HG02870 (cell line): ENCODE measurements at regions not wholly inside any gene's neighbourhood (a gene's known extent, or its start where the extent isn't known, plus 50 kb on each side); places are given as distances from the start of the nearest gene placed in this dataset.
"Not testable (repeated sequence)": the region's sequence is repeated elsewhere in the genome, so short reads cannot be mapped to it uniquely, and the experiment has no call there.

ENCODE experiments used
- ATAC-seq: cut with Tn5 transposase; IDR thresholded peaks from one replicate; pipeline ENCODE4 v1.9.1; 2021; ENCODE audit warnings: mild to moderate bottlenecking, moderate library complexity; ENCODE audit not compliant: unreplicated experiment

DNA sequence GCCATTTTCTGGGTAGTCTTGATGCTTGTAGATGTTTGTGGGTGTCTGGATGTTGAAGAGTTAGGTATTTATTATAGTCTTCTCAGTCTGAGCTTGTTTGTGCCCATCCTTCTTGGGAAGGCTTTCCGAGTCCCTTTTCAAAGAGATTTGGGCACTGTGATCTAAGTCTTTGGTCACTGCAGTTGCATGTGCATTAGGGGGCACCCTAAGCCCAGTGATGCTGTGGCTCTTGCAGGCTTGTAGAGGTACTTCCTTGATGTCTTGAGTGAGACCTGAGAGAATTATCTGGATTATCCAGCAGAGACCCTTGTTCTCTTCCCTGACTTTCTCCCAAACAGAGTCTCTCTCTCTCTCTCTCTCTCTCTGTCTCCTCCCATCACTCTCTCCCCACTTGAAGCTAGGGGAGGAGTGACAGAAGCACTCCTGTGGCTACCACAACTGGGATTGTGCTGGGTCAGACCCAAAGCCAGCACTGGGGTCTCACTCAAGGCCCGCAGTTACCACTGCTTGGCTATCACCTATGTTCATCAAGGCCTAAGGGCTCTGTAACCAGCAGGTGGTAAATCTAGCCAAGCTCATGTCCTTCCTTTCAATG lies 68.5 kb downstream of the TMCO5A start:
- peak; percentile 71 for ATAC-seq

DNA sequence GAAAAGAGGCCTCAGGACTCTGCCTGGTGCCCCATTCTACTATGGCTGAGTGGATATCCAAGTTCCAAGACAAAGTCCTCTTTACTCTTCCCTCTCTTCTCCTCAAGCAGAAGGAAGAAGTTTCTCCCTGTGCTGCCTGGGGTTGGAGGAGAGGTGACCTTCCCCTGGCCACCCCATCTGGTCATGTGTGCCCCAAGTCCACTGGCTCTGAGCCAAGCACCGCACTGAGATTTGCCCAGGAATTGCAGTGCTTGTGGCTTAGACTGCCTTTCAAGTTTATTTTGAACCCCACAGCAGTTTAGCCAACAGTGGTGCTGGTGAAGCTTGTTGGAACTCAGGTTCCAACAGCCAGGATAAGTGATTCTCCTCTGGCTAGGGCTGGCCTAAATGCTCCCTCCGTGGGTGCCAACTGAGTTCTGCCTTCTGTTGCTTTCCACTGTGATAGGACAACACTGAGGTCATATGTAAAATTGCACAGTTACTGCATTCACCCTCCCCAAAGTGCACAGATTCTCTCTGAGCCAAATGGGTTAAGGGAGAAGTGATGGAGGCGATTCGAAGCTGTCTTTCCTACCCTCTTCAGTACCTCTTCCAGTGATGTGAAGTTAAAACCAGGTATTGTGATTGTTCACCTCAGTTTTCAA lies 69.9 kb downstream of the TMCO5A start:
- ATAC-seq = no peak

DNA sequence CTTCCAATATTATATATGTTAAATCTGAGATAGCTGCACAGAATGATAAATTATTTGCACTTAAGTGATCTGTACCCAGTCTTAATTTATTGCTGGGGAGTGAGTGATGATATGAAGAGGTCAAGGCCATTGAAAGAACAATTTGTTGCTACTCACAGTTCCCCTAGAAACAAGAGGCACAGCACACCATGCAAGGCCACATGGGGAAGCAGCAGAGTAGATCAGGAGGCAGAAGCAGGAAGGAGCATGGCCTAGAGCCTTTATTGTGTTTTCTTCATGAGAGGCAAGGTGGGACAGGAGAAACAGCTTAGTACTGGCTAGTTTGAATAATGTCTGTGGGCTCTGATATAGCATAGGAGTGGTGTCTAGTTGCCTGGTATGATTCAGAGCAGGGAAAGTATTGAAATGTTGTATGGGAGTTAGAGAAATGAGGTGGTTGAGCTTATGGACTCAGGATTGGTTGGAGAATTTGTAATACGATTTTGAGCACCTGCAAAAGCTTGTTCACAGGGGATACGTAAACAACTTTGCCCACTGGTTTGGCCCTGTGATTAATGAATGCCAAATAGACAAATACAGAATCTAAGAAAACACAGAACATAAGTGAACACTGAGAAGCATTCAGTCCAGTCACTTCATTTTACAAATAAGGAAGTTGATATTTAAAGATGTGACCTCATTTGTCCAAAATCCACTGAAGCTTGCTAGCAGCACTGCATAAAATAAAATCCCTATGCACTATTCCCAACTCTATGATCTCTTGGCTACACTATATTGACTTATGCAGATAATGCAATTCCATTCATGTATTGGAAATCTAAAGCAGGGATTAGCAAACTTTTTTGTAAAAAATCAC lies 71.7 kb downstream of the TMCO5A start:
- ATAC-seq = no peak

DNA sequence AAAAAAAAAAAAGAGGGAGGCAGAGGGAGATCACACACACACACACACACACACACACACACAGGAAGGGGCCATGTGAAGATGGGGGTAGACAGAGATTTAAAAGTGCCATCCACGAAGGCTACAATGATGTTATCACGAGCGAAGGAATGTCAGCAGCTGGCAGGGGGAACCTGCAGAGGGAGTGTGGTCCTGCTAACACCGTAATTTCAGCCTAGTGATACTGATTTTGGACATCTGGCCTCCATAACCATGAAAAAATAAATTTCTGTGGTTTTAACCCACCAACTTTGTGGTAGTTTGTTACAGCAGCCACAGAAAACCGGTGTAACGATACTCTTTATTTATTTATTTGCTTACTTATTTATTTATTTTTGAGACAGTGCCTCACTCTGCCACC lies 76.0 kb downstream of the TMCO5A start:
- no peak for ATAC-seq

DNA sequence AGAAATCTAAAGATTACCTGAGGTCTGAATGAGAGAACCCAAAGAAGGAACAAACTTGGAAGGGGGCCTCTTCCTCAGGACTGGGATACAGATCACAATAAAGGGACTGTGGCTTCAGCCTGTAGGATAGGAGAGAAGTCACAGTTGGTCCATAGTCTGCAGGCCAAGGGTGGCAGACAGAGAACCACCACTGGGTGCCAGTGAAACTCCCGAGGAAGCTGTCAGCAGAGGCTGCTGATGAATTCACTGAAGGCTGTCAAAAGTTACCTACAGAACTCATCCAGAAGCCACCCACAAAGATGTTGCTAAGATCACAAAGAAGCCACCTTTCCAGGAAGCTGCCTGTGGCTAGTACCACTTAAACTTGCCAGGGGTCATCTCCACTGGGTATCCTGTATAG lies 78.5 kb downstream of the TMCO5A start:
- no peak for ATAC-seq

DNA sequence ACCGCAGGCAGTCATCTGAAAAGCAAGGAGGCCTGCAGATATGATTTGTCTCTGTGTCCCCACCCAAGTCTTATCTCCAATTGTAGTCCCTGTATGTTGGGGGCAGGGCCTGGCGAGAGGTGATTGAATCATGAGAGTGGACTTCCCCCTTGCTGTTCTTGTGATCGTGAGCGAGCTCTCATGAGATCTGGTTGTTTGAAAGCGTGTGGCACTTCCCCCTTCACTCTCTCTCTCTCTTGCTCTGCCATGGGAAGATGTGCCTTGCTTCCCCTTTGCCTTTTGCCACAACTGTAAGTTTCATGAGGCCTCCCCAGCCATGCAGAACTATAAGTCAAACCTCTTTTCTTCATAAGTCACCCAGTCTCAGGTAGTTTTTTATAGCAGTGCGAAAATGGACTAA lies 83.3 kb downstream of the TMCO5A start:
- no peak for ATAC-seq

DNA sequence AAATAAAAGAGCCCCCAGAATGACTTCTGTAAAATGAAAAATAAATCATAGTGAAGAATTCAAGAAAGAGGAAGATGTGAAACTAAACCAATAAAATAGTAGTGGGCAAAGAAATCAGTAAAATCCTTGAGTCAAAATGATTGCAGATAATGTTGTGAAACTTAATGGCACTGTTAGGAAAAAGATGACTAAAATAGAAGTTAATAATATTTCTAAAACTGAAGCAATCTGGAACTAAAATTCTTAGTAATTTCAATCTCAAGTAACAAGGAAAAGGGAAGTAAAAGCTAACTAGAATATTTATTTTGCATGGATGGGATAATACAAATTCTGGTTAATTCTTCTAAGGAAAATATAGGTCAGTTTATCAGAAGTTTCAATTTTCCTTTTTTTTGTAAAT lies 84.6 kb downstream of the TMCO5A start:
- ATAC-seq = no peak

DNA sequence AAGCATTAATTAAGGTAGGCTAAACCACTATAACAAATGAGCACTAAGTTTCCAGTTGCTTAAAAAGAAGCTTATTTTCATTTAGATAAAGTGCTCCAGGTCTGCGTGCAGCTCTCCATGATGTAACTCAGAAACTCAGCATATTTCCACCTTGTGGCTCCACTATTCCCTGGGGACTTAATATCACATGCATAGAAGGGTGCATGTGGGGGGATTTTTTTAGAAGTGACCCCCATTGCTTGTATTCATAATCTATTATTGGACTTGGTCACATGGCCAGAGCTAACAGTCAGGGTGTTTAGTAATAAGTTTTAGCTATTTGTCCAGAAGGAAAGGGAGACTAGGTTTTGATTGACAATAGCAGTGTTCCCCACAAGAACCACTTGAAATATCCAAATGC lies 86.8 kb downstream of the TMCO5A start:
- ATAC-seq = no peak

DNA sequence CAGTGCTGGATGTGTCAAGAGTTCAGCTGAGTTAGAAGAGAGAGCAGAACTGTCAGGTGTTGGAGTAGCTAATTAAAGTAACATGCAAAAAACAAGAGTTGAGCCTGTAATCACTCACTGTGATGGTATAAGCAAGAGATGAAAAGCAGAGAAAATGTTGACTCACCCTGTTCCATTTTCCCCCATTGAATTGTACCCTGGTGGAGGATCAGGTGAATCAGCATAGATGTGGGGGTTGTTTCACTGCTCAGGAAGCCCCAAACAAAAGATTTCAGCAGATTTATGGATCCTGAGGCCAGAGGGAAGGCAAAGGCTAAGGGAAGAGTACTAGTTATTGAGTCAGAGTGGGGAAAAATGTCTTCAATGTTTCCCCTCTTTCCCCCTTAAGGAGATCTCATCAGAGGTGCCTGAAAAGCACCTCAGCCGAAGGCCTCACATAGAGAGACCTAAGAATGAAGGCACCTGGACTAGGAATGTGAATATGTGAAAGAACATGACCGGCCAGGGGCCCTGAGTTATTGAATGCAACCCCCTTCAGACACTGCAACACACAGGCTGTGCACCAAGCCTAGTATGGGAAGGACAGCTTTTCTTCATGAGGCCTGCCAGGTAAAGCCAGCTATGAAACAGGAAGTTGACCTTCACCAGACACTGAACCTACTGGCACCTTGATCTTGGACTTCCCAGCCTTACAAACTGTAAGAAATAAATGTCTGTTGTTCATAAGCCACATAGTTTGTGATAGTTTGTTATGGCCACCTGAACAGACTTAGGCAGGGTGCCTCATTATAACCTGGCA lies 90.1 kb downstream of the TMCO5A start:
- ATAC-seq = no peak

DNA sequence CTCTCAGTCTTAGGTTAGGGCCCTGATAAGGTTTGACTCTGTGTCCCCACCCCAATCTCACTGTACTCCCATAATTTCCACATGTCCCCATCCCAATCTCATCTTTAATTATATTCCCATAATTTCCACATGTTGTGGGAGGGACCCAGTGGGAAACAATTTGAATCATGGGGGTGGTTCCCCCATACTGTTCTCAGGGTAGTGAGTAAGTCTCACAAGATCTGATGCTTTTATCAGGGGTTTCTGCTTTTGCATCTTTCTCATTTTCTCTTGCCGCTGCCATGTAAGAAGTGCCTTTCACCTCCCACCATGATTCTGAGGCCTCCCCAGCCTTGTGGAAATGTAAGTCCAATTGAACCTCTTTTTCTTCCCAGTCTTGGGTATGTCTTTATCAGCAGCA lies 91.2 kb downstream of the TMCO5A start:
- ATAC-seq = not testable (repeated sequence)

DNA sequence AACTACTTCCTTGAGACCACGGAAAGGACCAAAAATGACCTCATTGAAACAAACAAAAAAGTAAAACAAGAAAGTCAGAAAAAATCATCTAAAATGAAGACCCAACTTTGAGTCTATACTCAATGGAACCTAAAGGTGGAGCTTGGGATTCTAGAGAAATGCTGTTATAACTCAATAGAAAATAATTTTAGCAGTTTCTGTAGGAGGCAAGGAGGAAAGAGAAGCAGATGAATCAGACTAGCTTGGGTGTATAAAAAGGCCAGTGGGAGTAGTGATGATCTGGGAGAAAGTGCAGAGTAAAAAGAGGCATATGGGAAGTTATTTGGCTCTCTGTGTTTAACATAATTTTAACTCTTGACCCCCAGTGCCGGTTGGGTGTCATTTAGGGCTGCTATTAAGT lies 94.4 kb downstream of the TMCO5A start:
- no peak for ATAC-seq

DNA sequence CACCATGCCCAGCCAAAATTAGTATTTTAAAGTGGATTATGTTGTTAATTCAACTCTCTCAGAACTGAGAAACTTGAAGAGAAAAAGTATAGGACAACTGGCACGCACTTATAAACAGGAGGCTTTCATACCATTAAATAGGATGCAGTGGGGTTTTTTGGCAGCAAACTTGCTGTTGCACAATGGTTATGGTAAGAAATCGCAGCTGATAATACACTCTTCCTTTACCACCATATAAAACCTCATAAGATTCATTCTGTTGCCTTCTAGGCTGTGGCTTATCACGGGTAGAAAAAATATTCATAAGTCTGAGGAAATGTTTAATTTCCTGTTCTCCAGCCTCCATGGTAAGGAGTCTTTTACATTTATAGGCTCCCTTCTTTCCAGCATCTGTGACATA lies 95.3 kb downstream of the TMCO5A start:
- ATAC-seq = no peak

DNA sequence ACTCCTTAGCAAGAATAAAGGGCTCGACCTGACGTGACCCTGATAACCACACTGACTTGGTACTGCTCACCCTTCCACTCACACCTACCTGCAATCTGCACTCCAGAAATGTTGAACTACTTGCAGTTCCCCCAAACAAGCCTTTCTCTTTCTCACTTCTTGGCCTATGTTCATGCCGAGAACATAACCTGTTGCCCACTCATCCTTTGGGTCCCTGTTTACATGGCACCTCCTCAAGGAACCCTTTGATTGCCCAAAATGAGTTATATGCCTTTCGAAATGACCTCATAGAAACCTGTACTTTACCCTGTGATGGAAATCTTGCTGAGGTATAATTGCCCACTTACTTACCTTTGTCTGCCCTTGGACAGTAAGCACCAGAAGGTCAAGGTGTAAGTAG lies 96.2 kb downstream of the TMCO5A start:
- no peak for ATAC-seq

DNA sequence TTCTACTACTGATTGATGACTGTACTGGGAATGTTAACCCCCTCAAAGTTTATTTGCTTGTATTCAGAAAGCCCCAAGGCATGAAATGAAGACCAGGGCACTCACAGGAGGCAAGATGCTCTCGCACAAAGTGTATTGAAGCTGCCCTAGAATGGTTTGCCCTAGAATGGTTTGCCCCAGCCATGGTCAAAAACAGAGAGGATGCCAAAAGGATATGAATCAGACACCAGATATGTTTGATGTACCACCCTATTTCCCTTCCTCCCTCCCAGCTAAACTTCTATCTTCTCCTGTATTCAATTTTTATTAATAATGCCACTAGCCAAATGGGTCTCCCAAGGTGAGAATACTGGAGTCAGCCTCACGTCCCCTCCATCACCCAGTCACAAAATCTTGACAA lies 101.3 kb downstream of the TMCO5A start:
- no peak for ATAC-seq

DNA sequence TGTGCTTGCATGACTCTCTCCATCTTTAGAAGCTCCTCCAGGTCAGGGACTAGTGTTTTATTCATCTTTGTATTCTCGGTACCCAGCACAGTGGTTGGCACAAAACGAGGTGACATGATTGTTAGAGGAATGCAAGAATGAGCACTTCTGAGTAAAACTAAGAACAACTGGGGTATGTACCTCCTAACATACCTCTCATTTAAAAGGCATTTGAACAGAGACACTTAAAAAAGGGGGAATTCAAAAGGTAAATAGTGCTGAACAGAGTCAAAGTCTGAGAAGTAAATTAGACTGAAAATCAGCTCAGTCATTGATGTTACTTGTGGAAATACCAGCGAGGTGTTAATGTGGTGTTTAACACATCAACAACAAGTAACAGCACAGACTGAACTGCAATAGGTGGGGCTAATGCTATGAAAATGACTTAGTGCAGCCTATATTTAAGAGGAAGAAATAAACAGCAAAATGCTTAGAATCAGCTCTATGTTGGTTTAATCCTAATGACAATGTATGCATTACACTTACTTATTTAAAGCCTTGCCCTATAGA lies 102.4 kb downstream of the TMCO5A start:
- ATAC-seq = no peak

DNA sequence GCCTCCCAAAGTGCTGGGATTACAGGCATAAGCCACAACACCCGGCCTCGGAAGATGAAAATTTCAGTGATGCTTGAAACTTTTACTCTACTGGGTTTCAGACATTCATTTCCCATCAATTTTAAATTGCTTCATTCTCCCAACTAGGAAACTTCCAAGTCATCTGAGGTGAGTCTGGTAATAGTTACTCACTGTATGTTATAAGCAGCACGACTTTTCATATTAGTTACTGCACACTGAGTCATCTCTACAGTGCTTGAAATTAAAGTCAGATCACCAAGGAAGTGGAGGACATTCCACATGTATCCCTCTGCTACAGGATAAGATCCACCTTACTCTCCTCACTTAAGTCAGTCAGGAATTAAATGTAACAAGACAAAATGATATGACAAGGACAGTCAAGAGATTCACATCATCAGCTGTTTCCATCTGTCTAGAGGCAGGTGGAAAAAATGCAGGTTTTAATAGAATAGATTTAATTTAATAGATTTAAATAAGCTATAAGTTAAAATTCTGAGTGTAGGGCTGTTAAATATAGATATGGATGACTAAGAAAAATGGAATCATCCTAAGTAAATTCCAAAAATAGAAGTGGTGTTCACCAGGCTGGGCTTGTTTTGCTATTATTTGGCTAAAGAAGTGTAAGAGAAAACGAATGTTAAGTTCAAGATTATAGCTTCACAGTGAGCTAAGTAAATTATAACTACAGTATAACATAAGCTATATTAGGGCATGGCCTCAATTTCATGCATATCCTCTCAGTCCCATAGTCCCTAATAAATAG lies 104.4 kb downstream of the TMCO5A start:
- ATAC-seq = no peak

DNA sequence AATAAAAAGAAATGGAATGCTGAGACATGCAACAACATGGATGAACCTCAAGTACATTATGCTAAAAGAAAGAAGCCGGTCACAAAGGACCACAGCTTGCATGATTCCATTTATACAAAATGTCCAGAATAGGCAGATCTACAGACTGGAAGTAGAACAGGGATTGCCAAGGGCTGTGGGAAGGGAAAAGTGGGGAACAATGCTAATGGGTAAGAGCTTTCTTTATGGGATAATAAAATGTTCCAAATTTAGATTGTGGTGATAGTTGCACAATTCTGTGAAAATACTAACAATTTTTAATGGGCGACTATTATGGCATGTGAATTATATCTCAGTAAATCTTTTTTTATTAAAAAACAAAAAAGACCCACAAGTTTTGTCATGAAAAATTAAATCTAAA lies 106.2 kb downstream of the TMCO5A start:
- no peak for ATAC-seq

DNA sequence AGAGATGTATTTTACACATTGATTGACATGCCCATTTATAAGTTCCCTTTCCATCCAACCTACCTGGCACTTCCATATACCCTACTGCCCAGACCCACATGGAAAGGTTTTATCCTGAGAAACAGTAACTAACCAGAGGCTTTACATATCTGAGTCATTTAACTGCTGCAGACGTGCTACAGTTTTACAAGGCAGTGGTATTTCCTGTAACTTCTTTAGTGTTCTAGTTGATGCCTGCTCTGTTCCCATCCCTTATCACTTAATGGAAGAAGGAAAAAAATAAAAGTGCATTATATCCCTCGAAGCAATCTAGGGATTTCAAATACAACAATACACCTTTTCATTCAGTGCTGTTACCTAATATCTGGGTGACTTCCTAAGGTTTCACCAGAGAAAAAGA lies 107.1 kb downstream of the TMCO5A start:
- no peak for ATAC-seq

DNA sequence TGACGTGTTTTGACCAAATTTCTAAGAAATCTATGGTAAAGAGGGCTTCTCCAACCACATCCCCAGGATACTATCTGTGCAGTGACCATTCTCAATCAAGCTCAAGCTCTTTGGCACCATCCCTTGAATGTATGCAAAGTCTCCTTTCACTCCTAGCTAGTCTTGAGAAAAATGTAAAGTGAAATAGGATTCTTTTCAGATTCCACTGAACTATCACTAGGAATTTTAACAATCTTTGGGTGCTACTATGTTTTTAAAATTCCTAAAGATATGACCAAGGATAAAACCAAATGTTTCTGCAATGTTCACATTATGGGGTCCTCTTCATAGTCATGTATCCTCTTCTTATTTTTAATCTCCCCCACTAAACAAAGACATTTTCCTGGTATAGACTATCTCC lies 107.8 kb downstream of the TMCO5A start:
- no peak for ATAC-seq

DNA sequence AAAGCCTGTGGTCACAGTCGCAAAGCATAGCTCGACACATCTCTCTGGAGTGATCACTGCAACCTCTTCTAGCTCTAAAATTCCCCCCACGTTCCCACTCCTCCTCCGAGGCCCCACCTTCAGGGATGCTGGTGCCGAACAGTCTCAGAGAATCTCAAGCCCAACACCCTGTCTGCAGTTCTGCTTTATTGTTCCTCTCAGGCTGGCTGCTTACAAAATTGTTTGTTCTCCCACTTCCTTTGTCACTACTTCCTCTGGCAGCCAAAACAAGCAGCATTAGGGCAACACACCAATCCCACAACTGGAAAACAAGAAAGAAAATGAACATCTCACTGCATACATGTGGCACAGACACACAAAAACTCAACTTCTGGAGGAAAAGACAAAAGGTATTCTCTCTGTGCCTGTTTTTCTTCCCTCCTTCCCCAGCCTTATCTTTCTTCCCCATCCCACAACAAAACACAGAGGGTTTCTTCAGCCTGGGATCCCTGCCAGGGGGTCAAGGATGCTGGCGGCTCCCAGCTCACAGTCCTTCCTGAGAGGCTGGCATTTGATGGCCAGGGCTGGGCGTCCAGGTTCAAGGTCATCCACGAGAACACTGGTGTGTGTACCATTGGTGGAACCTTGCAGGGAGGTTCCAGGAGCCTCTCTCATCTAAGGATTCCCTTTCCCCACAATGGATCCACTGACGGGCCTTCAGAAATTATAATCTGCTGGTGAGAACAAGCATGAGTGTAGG lies 108.4 kb downstream of the TMCO5A start:
- no peak for ATAC-seq
